ENCODE measurements at regions not wholly inside any gene's neighbourhood (a gene's known extent, or its start where the extent isn't known, plus 50 kb on each side); places are given as distances from the start of the nearest gene placed in this dataset.

DNA sequence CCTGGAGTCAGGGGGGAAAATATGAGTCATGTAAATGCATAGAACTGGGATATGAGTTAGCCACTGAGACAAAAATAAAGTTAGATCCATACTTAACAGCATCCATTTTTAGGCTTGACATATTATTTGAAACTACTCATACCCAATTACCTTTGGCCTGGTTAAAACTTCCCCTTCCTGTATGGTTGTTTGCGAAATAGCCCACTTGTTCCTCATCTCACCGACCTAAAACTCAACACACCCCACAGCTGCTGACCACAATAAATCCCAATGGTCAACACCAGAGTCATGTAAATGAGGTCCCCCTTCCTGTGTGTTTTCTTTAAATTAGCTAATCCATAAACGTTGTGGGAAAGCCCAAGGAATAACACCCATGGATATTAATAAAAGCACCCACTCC, 55.2 kb upstream of the TMEM215 start:
- Histone ChIP-seq H3K27ac (no peak overlapping the region), H3K9ac (ENCODE audit: low read depth in 2 of 2, low read length in 2 of 2) (no peak overlapping the region), H3K27me3 (no peaks in the 10 kb centered on the region), H3K36me3 (no peaks in the 10 kb centered on the region), H3K9me3 (no peaks in the 10 kb centered on the region), H3K4me3 (no peak overlapping the region), H3K4me1 (no peaks in the 10 kb centered on the region)
- no peak for DNase-seq
- intact Hi-C loops (cut with DNase I) = no loop called here
- TF ChIP-seq, protein P1, sequence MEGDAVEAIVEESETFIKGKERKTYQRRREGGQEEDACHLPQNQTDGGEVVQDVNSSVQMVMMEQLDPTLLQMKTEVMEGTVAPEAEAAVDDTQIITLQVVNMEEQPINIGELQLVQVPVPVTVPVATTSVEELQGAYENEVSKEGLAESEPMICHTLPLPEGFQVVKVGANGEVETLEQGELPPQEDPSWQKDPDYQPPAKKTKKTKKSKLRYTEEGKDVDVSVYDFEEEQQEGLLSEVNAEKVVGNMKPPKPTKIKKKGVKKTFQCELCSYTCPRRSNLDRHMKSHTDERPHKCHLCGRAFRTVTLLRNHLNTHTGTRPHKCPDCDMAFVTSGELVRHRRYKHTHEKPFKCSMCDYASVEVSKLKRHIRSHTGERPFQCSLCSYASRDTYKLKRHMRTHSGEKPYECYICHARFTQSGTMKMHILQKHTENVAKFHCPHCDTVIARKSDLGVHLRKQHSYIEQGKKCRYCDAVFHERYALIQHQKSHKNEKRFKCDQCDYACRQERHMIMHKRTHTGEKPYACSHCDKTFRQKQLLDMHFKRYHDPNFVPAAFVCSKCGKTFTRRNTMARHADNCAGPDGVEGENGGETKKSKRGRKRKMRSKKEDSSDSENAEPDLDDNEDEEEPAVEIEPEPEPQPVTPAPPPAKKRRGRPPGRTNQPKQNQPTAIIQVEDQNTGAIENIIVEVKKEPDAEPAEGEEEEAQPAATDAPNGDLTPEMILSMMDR (IDR thresholded peaks at IDR 0.05) = no peak
